ENCODE measurements at regions not wholly inside any gene's neighbourhood (a gene's known extent, or its start where the extent isn't known, plus 50 kb on each side); places are given as distances from the start of the nearest gene placed in this dataset.

GRCh38 chr4:30838331-30838730 lies 118.2 kb downstream of the PCDH7 start:
- Histone ChIP-seq H3K79me2 (ENCODE audit: insufficient read depth, low read length) (no peaks in the 10 kb centered on the region), H3K9me2 (replicated peaks; ENCODE audit: low read depth, low read length) (no peaks in the 10 kb centered on the region), H3K4me2 (ENCODE audit: low read depth, low read length, poor library complexity, severe bottlenecking) (no peak overlapping the region), H3K4me3 (ENCODE audit: low read length, poor library complexity, severe bottlenecking) (no peak overlapping the region), H2AFZ (ENCODE audit: low read length) (no peak overlapping the region), H3K36me3 (ENCODE audit: insufficient read depth, low read length) (no peaks in the 10 kb centered on the region), H3F3A (ENCODE audit: low read depth) (no peaks in the 10 kb centered on the region), H3K9me3 (ENCODE audit: insufficient read depth, low read depth, low read length) (no peaks in the 10 kb centered on the region), H3K27me3 (ENCODE audit: insufficient read depth, low read length, poor library complexity, severe bottlenecking) (no peaks in the 10 kb centered on the region), H3K9ac (ENCODE audit: low read depth, low read length, poor library complexity, severe bottlenecking) (no peak overlapping the region), H4K20me1 (ENCODE audit: insufficient read depth, low read length, poor library complexity, severe bottlenecking) (no peaks in the 10 kb centered on the region), H3K4me1 (ENCODE audit: insufficient read depth, low read length, poor library complexity, severe bottlenecking) (no peaks in the 10 kb centered on the region)
- no peak for TF ChIP-seq CTCF (conservative IDR thresholded peaks at IDR 0.05; ENCODE audit: low read length)
- TF ChIP-seq EZH2phosphoT487 (IDR thresholded peaks at IDR 0.05; ENCODE audit: borderline replicate concordance), result no peak

- Histone ChIP-seq H3K27me3 (ENCODE audit: insufficient read depth, low read length, poor library complexity, severe bottlenecking) (no peaks in the 10 kb centered on the region), H3K4me2 (ENCODE audit: low read depth, low read length, poor library complexity, severe bottlenecking) (no peak overlapping the region), H3F3A (ENCODE audit: low read depth) (no peaks in the 10 kb centered on the region), H3K9ac (ENCODE audit: low read depth, low read length, poor library complexity, severe bottlenecking) (no peak overlapping the region), H3K36me3 (ENCODE audit: insufficient read depth, low read length) (no peaks in the 10 kb centered on the region), H3K9me2 (replicated peaks; ENCODE audit: low read depth, low read length) (no peaks in the 10 kb centered on the region), H2AFZ (ENCODE audit: low read length) (no peak overlapping the region), H3K9me3 (ENCODE audit: insufficient read depth, low read depth, low read length) (no peaks in the 10 kb centered on the region), H3K4me1 (ENCODE audit: insufficient read depth, low read length, poor library complexity, severe bottlenecking) (no peaks in the 10 kb centered on the region), H3K4me3 (ENCODE audit: low read length, poor library complexity, severe bottlenecking) (no peak overlapping the region), H4K20me1 (ENCODE audit: insufficient read depth, low read length, poor library complexity, severe bottlenecking) (no peaks in the 10 kb centered on the region), H3K79me2 (ENCODE audit: insufficient read depth, low read length) (no peaks in the 10 kb centered on the region)
- TF ChIP-seq CTCF (conservative IDR thresholded peaks at IDR 0.05; ENCODE audit: low read length) (no peak), EZH2phosphoT487 (IDR thresholded peaks at IDR 0.05; ENCODE audit: borderline replicate concordance) (no peak)
These were observed 119.7 kb downstream of the PCDH7 start for GRCh38 chr4:30839583-30840520.

GRCh38 chr4:30840571-30840970 lies 120.4 kb downstream of the PCDH7 start:
- Histone ChIP-seq H3K79me2 (ENCODE audit: insufficient read depth, low read length) (no peaks in the 10 kb centered on the region), H3K9me2 (replicated peaks; ENCODE audit: low read depth, low read length) (no peaks in the 10 kb centered on the region), H2AFZ (ENCODE audit: low read length) (no peak overlapping the region), H3K4me2 (ENCODE audit: low read depth, low read length, poor library complexity, severe bottlenecking) (no peak overlapping the region), H3K9me3 (ENCODE audit: insufficient read depth, low read depth, low read length) (no peaks in the 10 kb centered on the region), H3K9ac (ENCODE audit: low read depth, low read length, poor library complexity, severe bottlenecking) (no peak overlapping the region), H3F3A (ENCODE audit: low read depth) (no peaks in the 10 kb centered on the region), H3K4me3 (ENCODE audit: low read length, poor library complexity, severe bottlenecking) (no peak overlapping the region), H4K20me1 (ENCODE audit: insufficient read depth, low read length, poor library complexity, severe bottlenecking) (no peaks in the 10 kb centered on the region), H3K36me3 (ENCODE audit: insufficient read depth, low read length) (no peaks in the 10 kb centered on the region), H3K27me3 (ENCODE audit: insufficient read depth, low read length, poor library complexity, severe bottlenecking) (no peaks in the 10 kb centered on the region), H3K4me1 (ENCODE audit: insufficient read depth, low read length, poor library complexity, severe bottlenecking) (no peaks in the 10 kb centered on the region)
- TF ChIP-seq EZH2phosphoT487 (IDR thresholded peaks at IDR 0.05; ENCODE audit: borderline replicate concordance) (no peak), CTCF (conservative IDR thresholded peaks at IDR 0.05; ENCODE audit: low read length) (no peak)

All from Loucy (cell line).